22Rv1 (cell line): ENCODE measurements at regions not wholly inside any gene's neighbourhood (a gene's known extent, or its start where the extent isn't known, plus 50 kb on each side); places are given as distances from the start of the nearest gene placed in this dataset.

Experiments
- H3K27ac ChIP-seq: fragments of 450-650 bp; 2 replicates; pipeline ENCODE4 v1.5.1; 2017
- ZFX ChIP-seq: fragments of 450-650 bp; IDR thresholded peaks from 2 replicates; pipeline ENCODE4 v1.6.1; 2017; ENCODE audit warnings: antibody characterized with exemption, borderline replicate concordance
- TF ChIP-seq, protein P1 (sequence below): fragments of 450-650 bp; IDR thresholded peaks from 2 replicates; pipeline ENCODE4 v1.5.1; 2017; ENCODE audit warnings: mild to moderate bottlenecking

GRCh38 chr22:44437216-44438055, 60.6 kb downstream of the RTL6 start:
- H3K27ac ChIP-seq: no peak overlapping the region
- TF ChIP-seq, protein P1, sequence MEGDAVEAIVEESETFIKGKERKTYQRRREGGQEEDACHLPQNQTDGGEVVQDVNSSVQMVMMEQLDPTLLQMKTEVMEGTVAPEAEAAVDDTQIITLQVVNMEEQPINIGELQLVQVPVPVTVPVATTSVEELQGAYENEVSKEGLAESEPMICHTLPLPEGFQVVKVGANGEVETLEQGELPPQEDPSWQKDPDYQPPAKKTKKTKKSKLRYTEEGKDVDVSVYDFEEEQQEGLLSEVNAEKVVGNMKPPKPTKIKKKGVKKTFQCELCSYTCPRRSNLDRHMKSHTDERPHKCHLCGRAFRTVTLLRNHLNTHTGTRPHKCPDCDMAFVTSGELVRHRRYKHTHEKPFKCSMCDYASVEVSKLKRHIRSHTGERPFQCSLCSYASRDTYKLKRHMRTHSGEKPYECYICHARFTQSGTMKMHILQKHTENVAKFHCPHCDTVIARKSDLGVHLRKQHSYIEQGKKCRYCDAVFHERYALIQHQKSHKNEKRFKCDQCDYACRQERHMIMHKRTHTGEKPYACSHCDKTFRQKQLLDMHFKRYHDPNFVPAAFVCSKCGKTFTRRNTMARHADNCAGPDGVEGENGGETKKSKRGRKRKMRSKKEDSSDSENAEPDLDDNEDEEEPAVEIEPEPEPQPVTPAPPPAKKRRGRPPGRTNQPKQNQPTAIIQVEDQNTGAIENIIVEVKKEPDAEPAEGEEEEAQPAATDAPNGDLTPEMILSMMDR: no peak
- no peak for TF ChIP-seq ZFX

GRCh38 chr22:44436736-44437135, 61.3 kb downstream of the RTL6 start:
- H3K27ac ChIP-seq: no peak overlapping the region
- TF ChIP-seq, protein P1: no peak
- no peak for TF ChIP-seq ZFX

GRCh38 chr22:44431256-44431655, 66.8 kb downstream of the RTL6 start:
- no peak overlapping the region for H3K27ac ChIP-seq
- TF ChIP-seq, protein P1: no peak
- TF ChIP-seq ZFX: no peak

GRCh38 chr22:44430716-44431115, 67.3 kb downstream of the RTL6 start:
- TF ChIP-seq, protein P1: no peak
- TF ChIP-seq ZFX: no peak
- H3K27ac ChIP-seq: no peak overlapping the region

DNA sequence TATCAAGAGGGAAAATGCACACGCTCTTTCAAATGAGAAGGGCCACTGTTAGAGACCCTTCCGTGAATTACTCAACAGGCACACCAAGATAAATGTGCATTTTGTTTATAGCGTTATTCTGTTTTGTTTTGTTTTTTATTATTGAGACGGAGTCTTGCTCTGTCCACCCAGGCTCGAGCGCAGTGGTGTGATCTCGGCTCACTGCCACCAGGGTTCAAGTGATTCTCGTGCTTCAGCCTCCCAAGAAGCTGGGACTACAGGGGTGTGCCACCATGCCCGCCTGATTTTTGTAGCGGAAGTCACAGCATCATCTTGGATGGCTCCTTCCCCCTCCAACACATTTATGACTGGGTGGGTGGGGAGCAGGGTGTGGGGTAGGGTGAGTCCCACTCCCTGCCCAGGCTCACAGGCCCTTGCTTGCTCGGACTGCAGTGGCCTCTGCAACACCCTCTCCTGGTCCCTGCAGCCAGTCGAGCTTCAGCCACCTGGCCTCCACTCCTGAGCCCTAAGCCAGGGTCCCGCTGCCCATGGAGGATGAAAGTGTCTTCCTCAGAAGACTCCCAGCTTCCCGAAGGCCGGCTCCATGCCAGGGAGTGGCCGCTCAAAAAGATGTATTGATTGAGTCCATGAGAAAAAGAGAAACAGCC, 68.0 kb downstream of the RTL6 start:
- no peak for TF ChIP-seq ZFX
- TF ChIP-seq, protein P1: no peak
- no peak overlapping the region for H3K27ac ChIP-seq

DNA sequence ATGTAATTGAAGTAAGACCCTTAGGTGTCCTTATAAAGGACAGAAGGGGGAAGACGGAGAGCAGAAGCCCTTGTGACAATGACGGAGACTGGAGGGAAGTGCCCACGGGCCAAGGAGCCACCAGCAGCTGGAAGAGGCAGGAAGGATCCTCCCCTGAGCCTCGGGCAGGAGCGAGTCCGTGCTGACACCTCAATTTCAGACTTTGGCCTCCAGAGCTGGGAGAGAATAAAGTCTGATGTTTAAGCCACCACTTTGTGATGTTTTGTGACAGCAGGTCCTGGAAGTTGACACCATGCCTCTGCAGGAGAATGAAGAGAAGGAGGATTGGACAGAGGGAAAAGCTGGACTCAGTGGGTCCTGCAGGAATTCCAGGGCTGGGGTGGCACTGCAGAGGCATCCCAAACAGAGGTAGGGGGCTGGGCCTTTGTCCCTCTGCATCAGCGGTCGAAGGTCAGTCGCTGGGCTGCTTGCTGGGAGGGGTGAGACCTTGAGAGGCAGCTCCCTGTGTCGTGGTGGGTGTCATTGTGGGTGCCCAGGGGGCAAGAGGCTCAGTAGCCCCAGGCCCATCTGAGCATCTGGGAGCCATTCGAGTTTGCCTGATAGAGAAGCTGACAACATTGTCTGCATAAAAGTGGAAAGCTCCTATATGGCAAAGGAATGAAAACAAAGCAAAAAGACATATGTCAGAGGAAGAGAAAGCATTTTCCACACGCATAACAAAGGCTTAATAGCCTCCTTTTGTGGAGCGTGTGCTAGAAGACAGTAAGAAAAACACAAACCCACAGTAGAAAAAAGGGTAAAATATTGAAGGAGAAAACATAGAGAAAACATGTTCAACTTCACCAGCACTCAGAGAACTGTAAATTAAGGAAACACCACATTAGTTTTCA, 68.8 kb downstream of the RTL6 start:
- TF ChIP-seq, protein P1: no peak
- TF ChIP-seq ZFX: no peak

More for the DNA sequence above, 68.8 kb downstream of the RTL6 start:
- no peak overlapping the region for H3K27ac ChIP-seq
